HUES64 (cell line): ENCODE measurements at regions not wholly inside any gene's neighbourhood (a gene's known extent, or its start where the extent isn't known, plus 50 kb on each side); places are given as distances from the start of the nearest gene placed in this dataset.

Experiments used
- H3K27ac ChIP-seq: 2 replicates; pipeline ENCODE4 v1.7.0; 2013; ENCODE audit warnings: low read depth, low read length, inconsistent platforms
- H3K27me3 ChIP-seq: 2 replicates; pipeline ENCODE4 v1.6.1; 2013; ENCODE audit warnings: mild to moderate bottlenecking, low read length; ENCODE audit not compliant: insufficient read depth
- H3K36me3 ChIP-seq: 2 replicates; pipeline ENCODE4 v1.6.1; 2013; ENCODE audit warnings: mild to moderate bottlenecking, low read length; ENCODE audit not compliant: insufficient read depth
- H3K4me1 ChIP-seq: 2 replicates; pipeline ENCODE4 v1.6.1; 2013; ENCODE audit warnings: mild to moderate bottlenecking, low read length, moderate library complexity; ENCODE audit not compliant: insufficient read depth
- H3K4me3 ChIP-seq: 2 replicates; pipeline ENCODE4 v1.5.1; 2013; ENCODE audit warnings: mild to moderate bottlenecking, low read length, moderate library complexity
- H3K9ac ChIP-seq: 2 replicates; pipeline ENCODE4 v1.6.1; 2013; ENCODE audit warnings: mild to moderate bottlenecking, low read depth, low read length
- H3K9me3 ChIP-seq: 2 replicates; pipeline ENCODE4 v1.6.1; 2013; ENCODE audit warnings: low read depth, low read length; ENCODE audit not compliant: insufficient read depth
- WGBS: fragments of 150-250, 120-280 bp; methylation state at CpG from one replicate; pipeline ENCODE4 v1.1.7; 2013; ENCODE audit warnings: missing lambda C conversion rate; 5-methylcytosine and 5-hydroxymethylcytosine counted together

DNA sequence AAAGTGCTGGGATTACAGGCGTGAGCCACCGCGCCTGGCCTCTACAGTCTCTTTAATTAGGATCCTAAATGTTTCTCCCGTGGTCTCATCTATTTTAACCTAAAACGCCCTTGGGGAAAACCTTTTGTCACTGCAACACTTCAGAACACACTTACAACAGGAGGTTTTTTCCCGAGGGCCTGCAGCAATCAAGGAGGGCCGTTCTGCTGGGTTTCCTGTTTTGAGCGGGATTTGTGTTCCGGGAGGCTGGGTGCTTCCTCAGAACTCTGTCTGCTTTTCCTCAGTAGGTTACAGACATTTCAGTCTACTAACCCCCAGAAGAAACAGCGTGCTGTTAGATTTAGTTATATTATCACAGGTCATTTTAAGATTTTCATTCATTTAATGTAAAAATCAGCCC, 65.4 kb upstream of the IRX4 start:
- Histone ChIP-seq H3K27ac (no peak overlapping the region), H3K27me3 (0 out of 2 replicates have a peak, but pooled peaks cover 2% of the 10 kb centered on the region), H3K36me3 (no peaks in the 10 kb centered on the region), H3K4me1 (peaks cover 8% of the 10 kb centered on the region), H3K9ac (no peak overlapping the region), H3K9me3 (no peaks in the 10 kb centered on the region), H3K4me3 (no peak overlapping the region)
- 80% methylated on average over 9 of the region's 10 CpGs for WGBS

DNA sequence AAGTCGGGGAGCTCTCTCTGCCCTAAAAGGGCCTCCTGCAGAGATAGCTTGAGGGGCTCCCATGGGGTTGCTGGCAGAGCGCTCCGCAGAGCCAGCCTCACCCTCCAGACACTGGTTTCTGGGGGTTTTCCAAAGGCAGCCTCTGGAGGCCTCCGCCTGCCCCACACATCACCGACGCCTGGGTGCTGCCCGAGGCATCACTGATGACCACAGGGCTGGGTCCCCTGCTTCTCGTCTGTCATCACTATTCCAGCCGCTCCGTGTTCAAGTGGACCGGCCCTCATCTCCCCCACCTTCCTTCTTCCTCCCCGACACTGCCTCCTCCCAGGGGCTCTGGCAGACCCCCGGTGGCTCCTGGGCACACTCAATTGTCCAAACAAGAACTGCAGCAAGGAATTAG, 64.1 kb upstream of the IRX4 start:
- Histone ChIP-seq H3K36me3 (no peaks in the 10 kb centered on the region), H3K4me3 (no peak overlapping the region), H3K4me1 (no peaks in the 10 kb centered on the region), H3K9me3 (no peaks in the 10 kb centered on the region), H3K27ac (no peak overlapping the region), H3K27me3 (0 out of 2 replicates have a peak, but pooled peaks cover 2% of the 10 kb centered on the region), H3K9ac (no peak overlapping the region)
- 77% methylated on average over 13 of the region's 13 CpGs for WGBS

DNA sequence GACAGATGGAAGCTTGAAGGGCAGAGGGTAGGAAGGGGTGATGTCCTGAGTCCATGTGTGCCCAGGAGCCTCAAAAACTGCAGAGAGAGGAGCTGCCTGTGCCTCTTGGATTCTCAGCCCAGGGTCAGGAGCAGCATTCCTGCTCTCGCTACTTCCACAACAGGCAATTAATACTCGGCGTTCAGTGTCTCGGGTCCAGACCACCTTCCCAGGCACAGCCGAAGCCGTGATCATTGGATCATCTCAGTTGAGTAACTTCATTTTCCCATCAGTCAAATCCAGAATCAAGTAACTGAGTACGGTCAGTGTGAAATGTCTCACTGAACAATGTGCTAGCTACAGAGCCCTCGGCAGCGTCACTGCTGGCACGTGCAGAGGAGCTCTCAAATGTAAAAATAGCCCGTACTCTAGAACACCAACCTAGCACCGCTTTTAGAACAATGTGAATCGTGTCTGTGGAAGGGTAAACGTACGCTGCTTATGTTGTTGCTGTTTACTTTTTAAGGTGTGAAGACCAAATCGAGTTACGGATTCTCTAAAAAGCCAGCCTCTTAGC, 63.5 kb upstream of the IRX4 start:
- no peaks in the 10 kb centered on the region for H3K36me3 ChIP-seq
- H3K27me3 ChIP-seq: 0 out of 2 replicates have a peak, but pooled peaks cover 2% of the 10 kb centered on the region
- no peak overlapping the region for H3K27ac ChIP-seq
- 92% methylated on average over 17 of the region's 17 CpGs for WGBS
- H3K4me3 ChIP-seq: no peak overlapping the region
- no peak overlapping the region for H3K9ac ChIP-seq
- no peaks in the 10 kb centered on the region for H3K9me3 ChIP-seq
- no peaks in the 10 kb centered on the region for H3K4me1 ChIP-seq

DNA sequence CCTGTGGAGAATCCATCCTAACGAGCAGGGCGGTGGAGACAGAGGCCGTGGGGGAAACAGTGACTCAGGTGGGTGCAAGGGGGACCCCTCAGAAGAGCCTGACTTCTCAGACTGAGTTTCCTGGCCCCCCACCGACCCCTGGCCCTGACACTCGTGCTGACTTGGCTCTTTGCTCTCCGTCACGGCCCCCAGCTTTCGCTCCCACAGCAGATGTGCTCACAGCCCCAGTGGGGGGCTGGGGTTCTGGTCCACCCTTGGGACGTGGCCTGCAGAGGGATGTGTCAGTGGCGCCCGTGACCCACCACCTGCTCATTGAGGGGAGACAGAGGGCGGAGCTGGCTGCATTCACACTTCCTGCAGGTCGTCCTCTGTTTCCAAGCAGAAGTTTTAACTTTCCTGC, 62.9 kb upstream of the IRX4 start:
- H3K36me3 ChIP-seq: no peaks in the 10 kb centered on the region
- 0 out of 2 replicates have a peak, but pooled peaks cover 2% of the 10 kb centered on the region for H3K27me3 ChIP-seq
- H3K4me1 ChIP-seq: no peaks in the 10 kb centered on the region
- H3K9ac ChIP-seq: no peak overlapping the region
- H3K27ac ChIP-seq: no peak overlapping the region
- H3K9me3 ChIP-seq: no peaks in the 10 kb centered on the region
- H3K4me3 ChIP-seq: no peak overlapping the region
- 85% methylated on average over 13 of the region's 13 CpGs for WGBS

DNA sequence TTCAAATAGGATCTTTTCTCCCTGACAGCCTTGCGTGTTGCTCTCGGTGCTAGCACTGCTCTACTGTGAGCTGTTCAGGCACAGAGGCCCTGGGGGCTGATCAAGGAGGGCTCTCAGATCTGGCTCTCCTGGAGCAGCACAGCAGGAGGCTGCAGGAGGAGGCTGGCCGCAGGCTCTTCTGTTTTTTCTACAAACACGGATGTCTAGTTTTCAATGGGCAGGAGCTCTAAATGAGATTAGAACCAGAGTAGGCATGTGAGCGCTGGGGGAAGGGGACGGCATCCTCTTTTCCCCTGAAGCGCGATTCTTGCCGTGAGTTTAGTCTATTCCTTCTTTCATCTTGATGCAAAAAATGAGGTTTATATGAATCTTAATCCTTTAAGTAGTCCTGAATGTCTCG, 61.7 kb upstream of the IRX4 start:
- Histone ChIP-seq H3K36me3 (no peaks in the 10 kb centered on the region), H3K4me3 (no peak overlapping the region), H3K9ac (no peak overlapping the region), H3K27me3 (0 out of 2 replicates have a peak, but pooled peaks cover 2% of the 10 kb centered on the region), H3K27ac (no peak overlapping the region), H3K9me3 (no peaks in the 10 kb centered on the region), H3K4me1 (no peaks in the 10 kb centered on the region)
- 60% methylated on average over 9 of the region's 10 CpGs for WGBS

DNA sequence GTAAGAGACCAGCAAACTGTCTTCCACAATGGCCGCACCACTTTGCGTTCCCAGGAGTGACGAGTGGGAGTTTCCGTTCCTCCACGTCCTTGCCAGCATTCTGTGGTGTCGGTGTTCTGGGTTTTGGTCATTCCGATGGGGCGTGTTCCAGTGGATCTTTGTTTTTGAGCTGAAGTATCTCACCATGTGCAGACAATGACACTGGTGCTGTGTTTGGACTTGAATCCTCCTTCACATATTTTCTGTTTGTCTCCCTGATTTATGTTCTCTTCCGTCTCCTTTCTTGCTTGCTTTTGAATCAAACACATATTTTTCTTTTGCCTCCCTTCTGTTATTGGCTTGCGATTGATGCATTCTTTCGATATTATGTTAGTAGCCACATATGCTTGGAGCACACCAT, 60.8 kb upstream of the IRX4 start:
- Histone ChIP-seq H3K9ac (no peak overlapping the region), H3K4me3 (no peak overlapping the region), H3K27ac (no peak overlapping the region), H3K27me3 (0 out of 2 replicates have a peak, but pooled peaks cover 2% of the 10 kb centered on the region), H3K9me3 (no peaks in the 10 kb centered on the region), H3K4me1 (no peaks in the 10 kb centered on the region), H3K36me3 (no peaks in the 10 kb centered on the region)
- 96% methylated on average over 11 of the region's 11 CpGs for WGBS

DNA sequence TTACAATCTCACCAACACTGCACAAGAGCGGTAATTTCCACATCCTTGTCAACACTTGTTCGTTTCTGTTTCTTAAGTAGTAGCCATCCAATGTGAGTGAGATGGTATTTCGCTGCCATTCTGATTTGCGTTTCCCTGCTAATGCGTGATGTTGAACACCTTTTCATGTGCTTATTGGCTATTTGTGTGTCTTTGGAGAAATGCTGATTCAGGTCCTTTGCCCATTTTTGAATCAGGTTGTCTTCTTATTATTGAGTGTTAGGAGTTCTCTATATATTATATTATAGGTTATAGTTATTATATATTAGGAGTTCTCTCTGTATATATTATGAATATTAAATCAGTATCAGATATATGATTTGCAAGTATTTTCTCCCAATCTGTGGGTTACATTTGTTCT, 59.9 kb upstream of the IRX4 start:
- Histone ChIP-seq H3K27me3 (0 out of 2 replicates have a peak, but pooled peaks cover 2% of the 10 kb centered on the region), H3K4me3 (no peak overlapping the region), H3K9ac (no peak overlapping the region), H3K4me1 (no peaks in the 10 kb centered on the region), H3K9me3 (no peaks in the 10 kb centered on the region), H3K27ac (no peak overlapping the region), H3K36me3 (no peaks in the 10 kb centered on the region)
- WGBS: 94% methylated on average over 5 of the region's 5 CpGs

DNA sequence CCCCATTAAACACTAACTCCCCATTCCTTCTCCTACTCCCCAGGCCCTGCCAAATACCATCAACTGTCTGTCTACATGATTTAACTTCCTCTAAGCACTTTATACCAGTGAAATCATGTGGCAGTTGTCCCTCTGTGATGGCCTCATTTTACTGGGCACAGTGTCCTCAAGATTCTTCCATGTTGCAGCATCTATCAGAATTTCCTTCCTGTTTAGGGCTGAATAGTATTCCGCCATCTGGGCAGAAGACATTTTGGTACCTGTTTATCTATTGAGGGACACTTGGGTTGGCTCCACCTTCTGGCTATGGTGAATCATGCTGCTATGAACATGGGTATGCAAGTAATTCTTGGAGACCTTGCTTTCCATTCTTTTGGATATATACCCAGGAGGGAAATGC, 59.4 kb upstream of the IRX4 start:
- WGBS: 92% methylated on average over 1 of the region's 1 CpG
- H3K4me3 ChIP-seq: no peak overlapping the region
- H3K9me3 ChIP-seq: no peaks in the 10 kb centered on the region
- no peaks in the 10 kb centered on the region for H3K4me1 ChIP-seq
- H3K9ac ChIP-seq: no peak overlapping the region
- 0 out of 2 replicates have a peak, but pooled peaks cover 2% of the 10 kb centered on the region for H3K27me3 ChIP-seq
- H3K27ac ChIP-seq: no peak overlapping the region
- no peaks in the 10 kb centered on the region for H3K36me3 ChIP-seq

DNA sequence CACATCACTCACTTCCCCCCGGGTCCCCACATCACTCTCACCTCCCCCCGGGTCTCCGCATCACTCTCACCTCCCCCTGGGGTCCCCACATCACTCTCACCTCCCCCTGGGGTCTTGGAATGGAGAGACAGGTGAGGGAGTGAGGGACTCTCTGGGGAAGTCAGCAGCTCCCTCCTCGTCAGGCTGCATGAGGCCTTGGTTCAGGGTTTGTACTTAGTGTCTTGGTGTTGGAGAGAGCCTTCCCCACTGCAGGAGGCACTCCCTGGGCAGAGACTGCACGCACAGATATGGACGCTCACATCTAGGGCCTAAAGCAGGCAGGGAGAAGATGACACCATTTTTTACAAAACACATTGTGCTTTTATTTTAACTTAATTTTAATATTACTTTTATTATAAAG, 56.5 kb upstream of the IRX4 start:
- Histone ChIP-seq H3K4me3 (no peak overlapping the region), H3K27ac (no peak overlapping the region), H3K27me3 (no peaks in the 10 kb centered on the region), H3K9me3 (no peaks in the 10 kb centered on the region), H3K9ac (no peak overlapping the region), H3K4me1 (no peaks in the 10 kb centered on the region), H3K36me3 (no peaks in the 10 kb centered on the region)
- 81% methylated on average over 4 of the region's 6 CpGs for WGBS

DNA sequence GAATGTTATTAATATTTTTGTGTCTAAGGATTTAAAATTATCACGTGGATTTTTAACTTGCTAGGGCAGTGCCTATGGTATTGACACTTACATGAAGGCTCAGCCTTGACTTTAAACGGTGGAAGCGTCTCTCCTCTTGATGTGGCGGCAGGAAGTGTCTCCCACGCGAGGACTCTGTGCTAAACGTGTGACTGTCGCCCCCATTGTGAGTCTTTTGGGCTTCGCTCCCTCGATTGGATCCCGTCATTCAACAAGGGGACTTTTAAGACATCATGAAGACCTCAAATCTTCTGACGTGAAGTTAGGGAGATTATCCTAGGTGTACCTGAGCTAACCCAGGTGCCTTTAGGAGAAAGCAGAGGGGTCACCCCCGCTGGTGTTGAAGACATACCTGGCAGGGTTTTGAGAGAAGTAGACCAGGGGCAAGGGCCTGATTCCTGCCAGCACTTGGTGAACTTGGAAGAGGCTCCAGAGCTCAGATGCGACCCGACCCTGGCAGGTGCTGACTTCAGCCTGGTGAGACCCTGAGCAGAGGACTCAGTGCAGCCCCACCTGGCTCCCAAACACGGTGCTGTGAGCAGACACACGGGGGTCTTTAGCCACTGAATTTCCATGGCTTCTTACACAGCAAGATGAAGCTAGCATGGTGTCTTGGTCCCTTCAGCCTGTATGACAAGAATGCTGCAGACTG, 55.7 kb upstream of the IRX4 start:
- H3K27me3 ChIP-seq: 0 out of 2 replicates have a peak, but pooled peaks cover under 1% of the 10 kb centered on the region
- no peaks in the 10 kb centered on the region for H3K9me3 ChIP-seq
- no peaks in the 10 kb centered on the region for H3K4me1 ChIP-seq
- no peak overlapping the region for H3K27ac ChIP-seq
- no peaks in the 10 kb centered on the region for H3K36me3 ChIP-seq
- 91% methylated on average over 17 of the region's 17 CpGs for WGBS
- no peak overlapping the region for H3K9ac ChIP-seq
- H3K4me3 ChIP-seq: no peak overlapping the region

DNA sequence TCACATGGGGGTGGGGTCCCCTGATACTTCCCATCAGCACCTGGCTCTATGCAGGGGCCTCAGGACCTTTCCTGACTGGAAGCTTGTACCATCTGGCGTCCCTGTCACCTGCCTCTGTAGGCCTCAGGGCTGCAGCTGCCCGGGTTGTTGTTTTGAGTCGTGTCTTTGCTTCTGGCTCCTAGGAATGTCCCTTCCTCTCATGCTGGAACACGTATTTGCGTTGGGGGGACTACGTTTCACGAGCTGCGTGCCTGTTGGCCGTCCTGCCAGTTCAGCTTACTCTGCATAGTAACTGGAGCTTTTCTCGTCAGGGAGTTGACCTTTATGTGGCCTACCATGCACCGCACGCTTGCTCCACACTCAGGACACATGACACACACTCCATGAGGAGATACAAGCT, 54.9 kb upstream of the IRX4 start:
- no peaks in the 10 kb centered on the region for H3K4me1 ChIP-seq
- no peak overlapping the region for H3K9ac ChIP-seq
- peaks cover 9% of the 10 kb centered on the region; the same call in 1 of the 2 replicates for H3K27me3 ChIP-seq
- no peaks in the 10 kb centered on the region for H3K9me3 ChIP-seq
- H3K4me3 ChIP-seq: no peak overlapping the region
- no peaks in the 10 kb centered on the region for H3K36me3 ChIP-seq
- H3K27ac ChIP-seq: no peak overlapping the region
- WGBS: 84% methylated on average over 12 of the region's 12 CpGs
